CD4-positive, alpha-beta memory T cell (primary cell): ENCODE measurements at regions not wholly inside any gene's neighbourhood (a gene's known extent, or its start where the extent isn't known, plus 50 kb on each side); places are given as distances from the start of the nearest gene placed in this dataset.

ENCODE experiments used
- CTCF ChIA-PET: fragments of 350-600 bp; sonication (Branson Sonifier 250); formaldehyde crosslinking; loops from one replicate; lab custom pipeline; 2021; ENCODE audit warnings: inconsistent platforms; ENCODE audit not compliant: partially characterized antibody; lab: Charles Lee
- POLR2A ChIA-PET: fragments of 350-600 bp; sonication (Branson Sonifier 250); formaldehyde crosslinking; loops from one replicate; lab custom pipeline; 2021; ENCODE audit not compliant: partially characterized antibody; lab: Charles Lee
- DNase-seq, 5 donors: peaks; one replicate each; pipeline versions ENCODE4 v3.0.0 to v3.0.0-alpha.2; 2020 to 2022; ENCODE audit warnings: mixed read lengths in 1 of 5
- H3K27ac ChIP-seq: one replicate; pipeline ENCODE4 v1.7.0; 2013; ENCODE audit warnings: low read depth, low read length
- H3K27me3 ChIP-seq: 2 replicates; pipeline ENCODE4 v1.7.0; 2013; ENCODE audit warnings: mild to moderate bottlenecking, low read length, moderate library complexity; ENCODE audit not compliant: insufficient read depth
- H3K36me3 ChIP-seq: 2 replicates; pipeline ENCODE4 v1.7.0; 2013; ENCODE audit warnings: mild to moderate bottlenecking, low read length, moderate library complexity; ENCODE audit not compliant: insufficient read depth
- H3K4me1 ChIP-seq: 2 replicates; pipeline ENCODE4 v1.7.0; 2013; ENCODE audit warnings: mild to moderate bottlenecking, low read length, moderate library complexity; ENCODE audit not compliant: insufficient read depth
- H3K4me3 ChIP-seq, 2 donors: one replicate each; pipeline ENCODE4 v1.7.0; 2013; ENCODE audit warnings: low read length in 2 of 2, mild to moderate bottlenecking in 1 of 2
- H3K9me3 ChIP-seq, 2 donors: one replicate each; pipeline ENCODE4 v1.7.0; 2013; ENCODE audit warnings: low read length in 2 of 2, control low read depth in 1 of 2; ENCODE audit not compliant: control insufficient read depth in 1 of 2
- H3K27ac Mint-ChIP-seq, 7 donors: one replicate each; pipeline ENCODE4 v1.8.0; 2020 to 2021; ENCODE audit warnings: mixed read lengths in 7 of 7, mild to moderate bottlenecking in 6 of 7, inconsistent platforms in 3 of 7, moderate library complexity in 3 of 7
- H3K27me3 Mint-ChIP-seq, 2 donors: one replicate each; pipeline ENCODE4 v1.8.0; 2020 to 2021; ENCODE audit warnings: mixed read lengths in 2 of 2
- H3K36me3 Mint-ChIP-seq, 2 donors: one replicate each; pipeline ENCODE4 v1.8.0; 2020 to 2021; ENCODE audit warnings: mixed read lengths in 2 of 2, inconsistent platforms in 1 of 2, mild to moderate bottlenecking in 1 of 2
- H3K4me1 Mint-ChIP-seq, 4 donors: one replicate each; pipeline ENCODE4 v1.8.0; 2020 to 2021; ENCODE audit warnings: mixed read lengths in 4 of 4, mild to moderate bottlenecking in 1 of 4
- H3K4me3 Mint-ChIP-seq, 8 donors: one replicate each; pipeline ENCODE4 v1.8.0; 2020 to 2021; ENCODE audit warnings: mixed read lengths in 8 of 8, mild to moderate bottlenecking in 7 of 8, moderate library complexity in 6 of 8, inconsistent platforms in 3 of 8
- H3K9me3 Mint-ChIP-seq, 8 donors: one replicate each; pipeline ENCODE4 v1.8.0; 2020 to 2021; ENCODE audit warnings: mixed read lengths in 8 of 8, mild to moderate bottlenecking in 5 of 8, inconsistent platforms in 3 of 8, moderate library complexity in 1 of 8
- intact Hi-C: fragments of 100-400 bp; cut with micrococcal nuclease; formaldehyde crosslinking; loops from one replicate; pipeline ENCODE4 v1.15.1; 2023

DNA sequence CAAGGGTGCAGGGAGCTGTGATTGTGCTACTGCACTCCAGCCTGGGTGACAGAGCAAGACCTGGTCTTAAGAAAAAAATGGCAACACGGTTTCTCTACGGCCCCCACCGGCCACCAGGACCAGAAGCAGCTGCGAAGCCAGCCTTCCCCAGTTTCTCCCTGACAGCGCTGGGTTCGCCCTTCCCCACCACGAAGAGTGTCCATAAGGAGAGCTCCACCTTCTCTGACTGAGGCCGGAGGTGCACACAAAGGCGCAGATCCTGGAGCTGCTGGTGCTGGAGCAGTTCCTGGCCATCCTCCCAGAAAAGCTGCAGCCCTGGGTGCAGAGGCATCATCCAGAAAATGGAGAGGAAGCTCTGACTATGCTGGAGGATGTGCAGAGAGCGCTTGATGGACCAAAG is 52.2 kb upstream of the ZNF599 start:
- Histone ChIP-seq H3K27me3 (no peaks in the 10 kb centered on the region), H3K9me3 (no peaks in the 10 kb centered on the region), H3K4me3 (no peak overlapping the region), H3K36me3 (no peaks in the 10 kb centered on the region), H3K27ac (no peak overlapping the region), H3K4me1 (no peaks in the 10 kb centered on the region)
- H3K36me3 Mint-ChIP-seq = peaks cover 2 to 12% of the 10 kb centered on the region in 2 donors
- POLR2A ChIA-PET = no interaction called here
- H3K4me3 Mint-ChIP-seq = no peak overlapping the region
- peaks cover 0 to 3% (median 0%) of the 10 kb centered on the region in 8 donors for H3K9me3 Mint-ChIP-seq
- no peaks in the 10 kb centered on the region for H3K27me3 Mint-ChIP-seq
- no peak for DNase-seq
- intact Hi-C loops = no loop called here
- H3K27ac Mint-ChIP-seq = no peak overlapping the region
- CTCF ChIA-PET = no interaction called here
- H3K4me1 Mint-ChIP-seq = no peaks in the 10 kb centered on the region

GRCh38 chr19:34824686-34825085 is 51.7 kb upstream of the ZNF599 start:
- Histone ChIP-seq H3K36me3 (no peaks in the 10 kb centered on the region), H3K9me3 (no peaks in the 10 kb centered on the region), H3K27me3 (no peaks in the 10 kb centered on the region), H3K4me1 (no peaks in the 10 kb centered on the region), H3K27ac (no peak overlapping the region), H3K4me3 (no peak overlapping the region)
- intact Hi-C loops = no loop called here
- H3K4me1 Mint-ChIP-seq = no peaks in the 10 kb centered on the region
- H3K9me3 Mint-ChIP-seq = peaks cover 0 to 4% (median 0%) of the 10 kb centered on the region in 8 donors
- DNase-seq = no peak
- ChIA-PET POLR2A (no interaction called here), CTCF (no interaction called here)
- peaks cover 5 to 17% of the 10 kb centered on the region in 2 donors for H3K36me3 Mint-ChIP-seq
- no peak overlapping the region for H3K27ac Mint-ChIP-seq
- H3K4me3 Mint-ChIP-seq = no peak overlapping the region
- H3K27me3 Mint-ChIP-seq = no peaks in the 10 kb centered on the region
